RWPE2 (cell line): ENCODE measurements at regions not wholly inside any gene's neighbourhood (a gene's known extent, or its start where the extent isn't known, plus 50 kb on each side); places are given as distances from the start of the nearest gene placed in this dataset.

Source experiments
- ATAC-seq: fragments of 200-7000 bp; cut with Tn5 transposase; 3 replicates; pipeline ENCODE4 v1.9.1; 2021; ENCODE audit warnings: low read depth
- DNase-seq: peaks from one replicate; pipeline ENCODE4 v3.0.0-alpha.2; 2020; ENCODE audit warnings: low spot score
- H3K27ac ChIP-seq: fragments of 450-650 bp; 2 replicates; pipeline ENCODE4 v1.5.1; 2017; ENCODE audit warnings: mild to moderate bottlenecking; ENCODE audit not compliant: poor library complexity, severe bottlenecking
- H3K27me3 ChIP-seq: fragments of 250-450 bp; sonication (Bioruptor Pico); 2 replicates; pipeline ENCODE4 v1.5.1; 2021; ENCODE audit warnings: mild to moderate bottlenecking, moderate library complexity; ENCODE audit not compliant: insufficient read depth, poor library complexity, severe bottlenecking
- H3K36me3 ChIP-seq: fragments of 250-450 bp; sonication (Bioruptor Pico); 2 replicates; pipeline ENCODE4 v1.5.1; 2020; ENCODE audit warnings: low read depth, mild to moderate bottlenecking, moderate library complexity
- H3K4me1 ChIP-seq: fragments of 250-450 bp; sonication (Bioruptor Pico); 2 replicates; pipeline ENCODE4 v1.5.1; 2021; ENCODE audit warnings: mild to moderate bottlenecking, moderate library complexity; ENCODE audit not compliant: insufficient read depth, poor library complexity, severe bottlenecking
- H3K4me3 ChIP-seq: fragments of 250-450 bp; sonication (Bioruptor Pico); 2 replicates; pipeline ENCODE4 v1.5.1; 2021; ENCODE audit warnings: mild to moderate bottlenecking, moderate library complexity; ENCODE audit not compliant: severe bottlenecking
- H3K9me3 ChIP-seq: fragments of 250-450 bp; sonication (Bioruptor Pico); 2 replicates; pipeline ENCODE4 v1.5.1; 2021; ENCODE audit warnings: mild to moderate bottlenecking, moderate library complexity; ENCODE audit not compliant: severe bottlenecking
- CTCF ChIP-seq: fragments of 450-650 bp; IDR thresholded peaks from one replicate; pipeline ENCODE4 v1.5.1; 2017; ENCODE audit warnings: mild to moderate bottlenecking, moderate library complexity; ENCODE audit not compliant: poor library complexity, severe bottlenecking

DNA sequence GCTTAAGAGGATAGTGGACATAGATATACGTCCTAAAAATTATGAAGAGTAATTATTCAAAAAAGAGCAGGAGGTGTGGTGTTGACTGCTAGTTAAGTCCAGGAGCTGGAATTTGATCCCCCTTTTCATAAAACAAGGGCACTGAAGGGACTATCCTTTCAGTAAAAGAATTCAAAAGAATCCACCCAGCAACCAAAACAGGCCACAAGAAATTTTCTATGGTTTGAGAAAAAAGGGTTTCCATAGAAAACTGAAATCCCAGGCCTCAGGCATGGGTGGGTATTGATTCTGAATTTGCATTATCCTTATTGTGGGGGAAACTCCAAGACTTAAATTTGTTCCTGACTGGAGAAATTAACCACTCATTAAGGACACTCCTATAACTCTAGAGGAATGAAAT, 269.0 kb upstream of the MPDZ start:
- no peak for DNase-seq
- no peak for ATAC-seq

GRCh38 chr9:13535141-13535540, 255.6 kb upstream of the MPDZ start:
- Histone ChIP-seq H3K4me1 (peaks cover 4% of the 10 kb centered on the region), H3K9me3 (no peaks in the 10 kb centered on the region), H3K27ac (no peak overlapping the region), H3K27me3 (no peaks in the 10 kb centered on the region), H3K36me3 (no peaks in the 10 kb centered on the region), H3K4me3 (no peak overlapping the region)
- no peak for ATAC-seq
- TF ChIP-seq CTCF = no peak
- DNase-seq = no peak

More for the DNA sequence above, 269.0 kb upstream of the MPDZ start:
- no peak overlapping the region for H3K27ac ChIP-seq
- no peaks in the 10 kb centered on the region for H3K9me3 ChIP-seq
- no peak for TF ChIP-seq CTCF
- H3K27me3 ChIP-seq = no peaks in the 10 kb centered on the region
- H3K4me3 ChIP-seq = no peak overlapping the region
- no peaks in the 10 kb centered on the region for H3K4me1 ChIP-seq
- H3K36me3 ChIP-seq = no peaks in the 10 kb centered on the region

GRCh38 chr9:13534006-13534405, 254.5 kb upstream of the MPDZ start:
- no peaks in the 10 kb centered on the region for H3K27me3 ChIP-seq
- no peaks in the 10 kb centered on the region for H3K36me3 ChIP-seq
- H3K27ac ChIP-seq = no peak overlapping the region
- H3K4me3 ChIP-seq = no peak overlapping the region
- no peak for TF ChIP-seq CTCF
- DNase-seq (no peak), ATAC-seq (no peak)
- peaks cover 13% of the 10 kb centered on the region for H3K4me1 ChIP-seq
- H3K9me3 ChIP-seq = no peaks in the 10 kb centered on the region

DNA sequence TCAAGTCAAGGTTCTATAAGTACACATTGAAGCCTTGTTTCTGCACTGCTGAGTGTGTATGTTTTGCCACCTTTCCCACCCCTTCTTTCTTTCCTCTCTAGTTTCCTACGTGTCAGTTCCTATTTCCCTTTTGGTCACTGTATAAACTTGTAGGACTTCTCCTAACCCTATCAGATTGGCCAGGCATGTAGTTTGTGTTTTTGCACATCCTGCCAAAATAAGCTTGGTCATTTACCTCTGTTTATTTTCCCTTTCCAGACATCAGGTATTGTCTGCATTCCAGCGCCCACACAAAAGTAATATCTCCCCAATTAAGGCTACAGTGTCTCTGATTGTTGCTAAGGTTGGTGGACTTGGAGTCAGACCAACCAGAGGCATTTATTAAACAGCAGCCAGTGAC, 252.9 kb upstream of the MPDZ start:
- no peaks in the 10 kb centered on the region for H3K36me3 ChIP-seq
- H3K27ac ChIP-seq = no peak overlapping the region
- H3K4me3 ChIP-seq = no peak overlapping the region
- ATAC-seq (no peak), DNase-seq (no peak)
- H3K27me3 ChIP-seq = no peaks in the 10 kb centered on the region
- peaks cover 13% of the 10 kb centered on the region for H3K4me1 ChIP-seq
- no peaks in the 10 kb centered on the region for H3K9me3 ChIP-seq
- no peak for TF ChIP-seq CTCF

DNA sequence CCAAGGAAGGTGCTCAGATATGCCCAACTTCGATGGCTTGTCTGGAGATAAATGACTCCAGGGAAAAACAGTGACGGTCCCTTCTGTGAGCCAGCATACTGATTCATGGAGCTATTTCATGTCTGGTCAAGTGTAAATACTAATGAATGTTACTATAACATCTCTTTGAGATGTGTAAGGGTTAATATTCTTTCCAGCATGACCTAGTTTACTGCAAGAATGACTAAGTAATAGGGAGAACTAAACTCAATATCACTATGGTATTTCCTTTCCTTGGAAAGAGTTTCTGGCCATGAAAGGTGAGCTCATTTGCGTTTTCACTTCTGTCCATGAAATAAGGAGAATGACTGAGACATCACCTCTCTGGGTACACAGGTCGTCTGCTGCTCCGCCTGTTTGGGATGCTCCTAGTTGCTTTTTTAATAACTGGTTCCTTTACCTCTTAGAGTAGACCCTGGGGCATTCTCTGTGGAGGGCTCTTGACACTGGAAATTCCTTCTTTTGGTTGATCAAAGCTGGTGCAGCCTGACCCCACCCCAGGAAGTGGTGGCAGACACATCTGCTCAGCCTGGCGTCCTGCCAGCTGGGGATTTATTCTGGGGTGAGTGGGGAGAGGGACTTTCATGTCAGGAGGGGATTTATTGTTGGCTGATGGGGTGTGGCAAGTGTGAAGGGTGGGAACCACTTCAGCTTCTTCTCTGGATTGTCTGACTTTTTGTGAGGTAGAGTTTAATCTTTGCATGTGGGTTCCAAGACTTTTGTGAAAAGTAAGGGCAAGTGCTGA, 250.0 kb upstream of the MPDZ start:
- peak; percentile 79 for ATAC-seq
- H3K27ac ChIP-seq = peak overlapping the region; percentile 43
- no peaks in the 10 kb centered on the region for H3K36me3 ChIP-seq
- no peaks in the 10 kb centered on the region for H3K9me3 ChIP-seq
- no peak for DNase-seq
- no peak overlapping the region for H3K4me3 ChIP-seq
- no peaks in the 10 kb centered on the region for H3K27me3 ChIP-seq
- TF ChIP-seq CTCF = no peak
- H3K4me1 ChIP-seq = peaks cover 13% of the 10 kb centered on the region
